ENCODE measurements at regions not wholly inside any gene's neighbourhood (a gene's known extent, or its start where the extent isn't known, plus 50 kb on each side); places are given as distances from the start of the nearest gene placed in this dataset.
A peak's percentile ranks its signal among the peaks of the same experiment; 100 is the strongest.

GRCh38 chr6:6801635-6802218 is 213.2 kb downstream of the LY86 start:
- DNase-seq (ENCODE audit: low read depth), result no peak
- no peak for TF ChIP-seq CTCF (IDR thresholded peaks at IDR 0.05; ENCODE audit: low read depth, low read length, missing control alignments)
- no peak overlapping the region for H3K4me3 ChIP-seq (ENCODE audit: low read depth, low read length)

GRCh38 chr6:6803180-6803977 is 214.9 kb downstream of the LY86 start:
- DNase-seq (ENCODE audit: low read depth), result peak; percentile 68
- no peak overlapping the region for H3K4me3 ChIP-seq (ENCODE audit: low read depth, low read length)
- no peak for TF ChIP-seq CTCF (IDR thresholded peaks at IDR 0.05; ENCODE audit: low read depth, low read length, missing control alignments)

- no peak overlapping the region for H3K4me3 ChIP-seq (ENCODE audit: low read depth, low read length)
- TF ChIP-seq CTCF (IDR thresholded peaks at IDR 0.05; ENCODE audit: low read depth, low read length, missing control alignments), result no peak
- DNase-seq (ENCODE audit: low read depth), result no peak
Observed at GRCh38 chr6:6804843-6805615, 216.5 kb downstream of the LY86 start.

- H3K4me3 ChIP-seq (ENCODE audit: low read depth, low read length), result no peak overlapping the region
- DNase-seq (ENCODE audit: low read depth), result no peak
- TF ChIP-seq CTCF (IDR thresholded peaks at IDR 0.05; ENCODE audit: low read depth, low read length, missing control alignments), result no peak
Observed at GRCh38 chr6:6806844-6807518, 218.5 kb downstream of the LY86 start.

GRCh38 chr6:6808343-6808742 is 219.8 kb downstream of the LY86 start:
- H3K4me3 ChIP-seq (ENCODE audit: low read depth, low read length), result no peak overlapping the region
- DNase-seq (ENCODE audit: low read depth), result no peak
- TF ChIP-seq CTCF (IDR thresholded peaks at IDR 0.05; ENCODE audit: low read depth, low read length, missing control alignments), result no peak

- TF ChIP-seq CTCF (IDR thresholded peaks at IDR 0.05; ENCODE audit: low read depth, low read length, missing control alignments), result no peak
- H3K4me3 ChIP-seq (ENCODE audit: low read depth, low read length), result no peak overlapping the region
- no peak for DNase-seq (ENCODE audit: low read depth)
Observed at GRCh38 chr6:6808915-6809314, 220.4 kb downstream of the LY86 start.
